ENCODE measurements at regions not wholly inside any gene's neighbourhood (a gene's known extent, or its start where the extent isn't known, plus 50 kb on each side); places are given as distances from the start of the nearest gene placed in this dataset.

DNA sequence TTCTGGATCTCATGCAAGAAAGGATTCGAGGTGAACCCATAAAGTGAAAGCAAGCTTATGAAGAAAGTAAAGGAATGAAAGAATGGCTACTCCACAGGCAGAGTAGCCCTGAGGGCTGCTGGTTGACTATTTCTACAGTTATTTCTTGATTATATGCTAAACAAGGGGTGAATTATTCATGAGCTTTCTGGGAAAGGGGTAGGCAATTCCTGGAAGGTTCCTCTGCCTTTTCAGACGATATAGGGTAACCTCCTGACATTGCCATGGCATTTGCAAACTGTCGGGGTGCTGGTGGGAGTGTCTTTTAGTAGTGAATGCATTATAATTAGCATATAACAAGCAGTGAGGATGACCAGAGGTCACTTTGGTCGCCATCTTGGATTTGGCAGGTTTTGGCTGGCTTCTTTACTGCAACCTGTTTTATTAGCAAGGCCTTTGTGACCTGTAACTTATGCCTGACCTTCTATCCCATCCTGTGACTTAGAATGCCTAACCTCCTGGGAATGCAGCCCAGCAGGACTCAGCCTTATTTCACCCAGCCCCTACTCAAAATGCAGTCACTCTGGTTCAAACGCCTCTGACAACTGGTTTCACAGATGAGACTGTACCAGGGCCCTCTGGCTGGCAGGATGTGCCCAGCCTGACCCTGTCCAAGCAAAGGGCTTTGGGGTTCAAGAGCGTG, 157.7 kb upstream of the SFSWAP start (continued):
- TF ChIP-seq, protein P1, sequence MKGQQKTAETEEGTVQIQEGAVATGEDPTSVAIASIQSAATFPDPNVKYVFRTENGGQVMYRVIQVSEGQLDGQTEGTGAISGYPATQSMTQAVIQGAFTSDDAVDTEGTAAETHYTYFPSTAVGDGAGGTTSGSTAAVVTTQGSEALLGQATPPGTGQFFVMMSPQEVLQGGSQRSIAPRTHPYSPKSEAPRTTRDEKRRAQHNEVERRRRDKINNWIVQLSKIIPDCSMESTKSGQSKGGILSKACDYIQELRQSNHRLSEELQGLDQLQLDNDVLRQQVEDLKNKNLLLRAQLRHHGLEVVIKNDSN (CRISPR knock-in tag; IDR thresholded peaks at IDR 0.05) = no peak
- no peak for TF ChIP-seq STAG1 (CRISPR knock-in tag; IDR thresholded peaks at IDR 0.05; ENCODE audit: borderline replicate concordance)
- TF ChIP-seq JUNB (CRISPR knock-in tag; conservative IDR thresholded peaks at IDR 0.05) = no peak
- no peak for TF ChIP-seq TGIF2 (CRISPR knock-in tag; IDR thresholded peaks at IDR 0.05)
- TF ChIP-seq ZNF507 (tag; conservative IDR thresholded peaks at IDR 0.05) = no peak
- TF ChIP-seq GMEB1 (CRISPR knock-in tag; IDR thresholded peaks at IDR 0.05) = 0 out of 2 replicates have a peak, but pooled peaks have one; percentile 28
- TF ChIP-seq CCAR2 (IDR thresholded peaks at IDR 0.05; ENCODE audit: low read depth, low read length) = no peak
- no peak for TF ChIP-seq ZNF217 (CRISPR knock-in tag; IDR thresholded peaks at IDR 0.05)
- TF ChIP-seq HDAC3 (IDR thresholded peaks at IDR 0.05; ENCODE audit: borderline replicate concordance, partially characterized antibody) = no peak
- no peak for TF ChIP-seq CEBPB (tag; IDR thresholded peaks at IDR 0.05)
- TF ChIP-seq, protein P2, sequence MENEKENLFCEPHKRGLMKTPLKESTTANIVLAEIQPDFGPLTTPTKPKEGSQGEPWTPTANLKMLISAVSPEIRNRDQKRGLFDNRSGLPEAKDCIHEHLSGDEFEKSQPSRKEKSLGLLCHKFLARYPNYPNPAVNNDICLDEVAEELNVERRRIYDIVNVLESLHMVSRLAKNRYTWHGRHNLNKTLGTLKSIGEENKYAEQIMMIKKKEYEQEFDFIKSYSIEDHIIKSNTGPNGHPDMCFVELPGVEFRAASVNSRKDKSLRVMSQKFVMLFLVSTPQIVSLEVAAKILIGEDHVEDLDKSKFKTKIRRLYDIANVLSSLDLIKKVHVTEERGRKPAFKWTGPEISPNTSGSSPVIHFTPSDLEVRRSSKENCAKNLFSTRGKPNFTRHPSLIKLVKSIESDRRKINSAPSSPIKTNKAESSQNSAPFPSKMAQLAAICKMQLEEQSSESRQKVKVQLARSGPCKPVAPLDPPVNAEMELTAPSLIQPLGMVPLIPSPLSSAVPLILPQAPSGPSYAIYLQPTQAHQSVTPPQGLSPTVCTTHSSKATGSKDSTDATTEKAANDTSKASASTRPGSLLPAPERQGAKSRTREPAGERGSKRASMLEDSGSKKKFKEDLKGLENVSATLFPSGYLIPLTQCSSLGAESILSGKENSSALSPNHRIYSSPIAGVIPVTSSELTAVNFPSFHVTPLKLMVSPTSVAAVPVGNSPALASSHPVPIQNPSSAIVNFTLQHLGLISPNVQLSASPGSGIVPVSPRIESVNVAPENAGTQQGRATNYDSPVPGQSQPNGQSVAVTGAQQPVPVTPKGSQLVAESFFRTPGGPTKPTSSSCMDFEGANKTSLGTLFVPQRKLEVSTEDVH (IDR thresholded peaks at IDR 0.05; ENCODE audit: low read depth, partially characterized antibody) = no peak
- TF ChIP-seq ZNF655 (CRISPR knock-in tag; IDR thresholded peaks at IDR 0.05) = no peak
- no peak for TF ChIP-seq FOXP1 (CRISPR knock-in tag; IDR thresholded peaks at IDR 0.05)
- TF ChIP-seq STAT5B (CRISPR knock-in tag; IDR thresholded peaks at IDR 0.05) = no peak
- no peak for TF ChIP-seq GATA2 (CRISPR knock-in tag; IDR thresholded peaks at IDR 0.05)
- TF ChIP-seq NKRF (IDR thresholded peaks at IDR 0.05; ENCODE audit: borderline replicate concordance) = no peak
- TF ChIP-seq CBX5 (IDR thresholded peaks at IDR 0.05; ENCODE audit: borderline replicate concordance, low read depth) = no peak
- TF ChIP-seq ZNF75A (CRISPR knock-in tag; IDR thresholded peaks at IDR 0.05) = no peak
- TF ChIP-seq, protein P3, sequence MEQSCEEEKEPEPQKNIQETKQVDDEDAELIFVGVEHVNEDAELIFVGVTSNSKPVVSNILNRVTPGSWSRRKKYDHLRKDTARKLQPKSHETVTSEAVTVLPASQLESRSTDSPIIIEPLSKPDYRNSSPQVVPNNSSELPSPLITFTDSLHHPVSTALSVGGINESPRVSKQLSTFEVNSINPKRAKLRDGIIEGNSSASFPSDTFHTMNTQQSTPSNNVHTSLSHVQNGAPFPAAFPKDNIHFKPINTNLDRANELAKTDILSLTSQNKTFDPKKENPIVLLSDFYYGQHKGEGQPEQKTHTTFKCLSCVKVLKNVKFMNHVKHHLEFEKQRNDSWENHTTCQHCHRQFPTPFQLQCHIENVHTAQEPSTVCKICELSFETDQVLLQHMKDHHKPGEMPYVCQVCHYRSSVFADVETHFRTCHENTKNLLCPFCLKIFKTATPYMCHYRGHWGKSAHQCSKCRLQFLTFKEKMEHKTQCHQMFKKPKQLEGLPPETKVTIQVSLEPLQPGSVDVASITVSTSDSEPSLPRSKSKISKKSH (CRISPR knock-in tag; IDR thresholded peaks at IDR 0.05) = no peak
